Activated T-cell treated with anti-CD3 and anti-CD28 coated beads for 48 hours (primary cell): ENCODE measurements at regions not wholly inside any gene's neighbourhood (a gene's known extent, or its start where the extent isn't known, plus 50 kb on each side); places are given as distances from the start of the nearest gene placed in this dataset.

Source experiments
- DNase-seq: peaks from one replicate; pipeline ENCODE4 v3.0.0-alpha.2; 2020; ENCODE audit warnings: low read depth

DNA sequence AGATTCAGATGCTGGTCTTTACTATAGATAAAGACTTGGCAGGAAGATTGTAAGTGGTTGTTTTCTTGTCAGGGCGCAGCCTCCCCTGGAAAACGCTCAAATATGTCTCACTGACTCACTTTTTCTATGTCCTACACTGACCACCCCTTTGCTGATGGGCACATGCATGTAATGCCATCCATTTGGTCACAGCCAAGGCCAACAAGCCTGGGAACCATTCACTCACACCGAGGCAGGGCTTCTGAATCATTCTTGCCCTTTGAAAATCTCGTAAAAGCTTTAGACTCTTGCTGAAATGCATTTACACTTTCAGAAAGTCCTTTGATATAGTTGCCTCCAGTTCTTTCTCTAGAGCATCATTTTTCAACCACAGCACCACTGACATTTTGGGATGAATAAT lies 249.4 kb downstream of the ACTL7B start:
- no peak for DNase-seq

DNA sequence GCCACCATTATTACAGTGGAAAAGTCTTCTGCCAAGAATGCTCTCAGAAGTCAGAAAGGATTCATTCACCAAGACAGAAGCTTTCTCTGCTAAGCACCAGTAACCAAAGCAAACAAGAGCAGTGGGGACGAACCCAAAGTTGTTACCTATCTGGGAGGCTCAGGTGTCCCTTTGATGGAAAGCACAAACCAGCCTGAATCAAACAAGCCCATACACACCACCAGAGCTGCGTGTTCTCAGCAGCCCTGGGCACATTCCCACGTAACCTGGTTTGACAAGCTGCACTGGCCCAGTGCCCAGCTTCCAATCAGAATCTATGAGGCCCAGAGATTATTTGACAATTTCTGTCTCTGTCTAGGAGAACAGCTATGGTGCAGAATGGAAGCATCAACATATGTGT lies 252.6 kb downstream of the ACTL7B start:
- no peak for DNase-seq

DNA sequence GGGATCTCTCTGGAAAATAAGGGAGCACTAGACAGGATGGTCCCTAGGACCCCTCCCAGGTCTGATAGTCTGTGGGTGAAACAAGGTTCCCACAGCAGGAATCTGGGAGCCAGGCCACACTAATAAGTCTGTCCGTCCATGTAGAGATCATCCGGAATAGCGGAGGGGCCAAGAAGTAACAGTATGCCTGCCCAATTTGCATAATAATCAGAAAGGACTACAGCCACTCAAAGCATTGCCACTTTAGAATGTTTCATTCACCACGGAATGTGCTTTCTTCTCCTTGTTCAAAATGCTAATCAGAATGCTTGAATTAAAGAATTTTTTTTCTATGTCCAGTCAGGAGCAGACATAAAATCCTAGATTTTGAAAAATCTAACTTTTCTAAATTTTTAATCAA lies 254.9 kb downstream of the ACTL7B start:
- no peak for DNase-seq

DNA sequence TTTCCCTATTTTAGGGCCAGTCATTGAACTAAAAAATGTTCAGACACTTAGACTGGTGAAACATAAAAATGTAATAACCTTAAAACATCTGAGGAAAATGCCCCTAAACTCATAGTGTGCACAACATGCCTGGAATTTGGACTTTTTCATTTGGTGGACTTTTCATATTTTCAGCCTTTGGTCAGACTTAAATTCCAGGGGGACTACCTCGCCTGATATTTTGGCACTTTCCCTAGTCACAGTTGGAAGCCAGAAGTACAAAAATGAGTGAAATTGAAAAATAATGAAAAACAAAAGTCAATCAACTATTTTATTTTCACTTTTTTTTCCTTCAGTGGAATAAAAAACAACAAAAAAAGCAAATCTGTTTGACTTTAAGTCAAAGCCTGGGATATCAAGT lies 256.2 kb downstream of the ACTL7B start:
- DNase-seq = no peak

DNA sequence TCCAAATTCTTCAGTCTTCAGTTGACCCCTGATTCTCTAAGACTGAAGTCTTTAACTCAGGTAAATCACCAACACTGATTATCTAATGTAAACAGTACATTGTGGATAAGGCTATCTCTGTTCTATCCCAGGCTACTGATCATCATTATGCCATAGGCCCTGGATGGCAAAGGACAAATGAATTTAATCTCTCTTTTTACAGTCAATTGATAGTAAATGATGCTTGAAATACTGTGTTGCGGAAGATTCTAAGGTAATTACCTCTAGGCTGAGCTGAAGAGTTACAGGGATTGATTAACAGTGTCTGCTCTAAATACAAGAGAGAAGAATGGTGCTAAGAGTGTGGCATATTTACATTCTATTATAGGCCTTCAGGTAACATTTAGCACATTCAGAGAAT lies 264.7 kb downstream of the ACTL7B start:
- DNase-seq = no peak

DNA sequence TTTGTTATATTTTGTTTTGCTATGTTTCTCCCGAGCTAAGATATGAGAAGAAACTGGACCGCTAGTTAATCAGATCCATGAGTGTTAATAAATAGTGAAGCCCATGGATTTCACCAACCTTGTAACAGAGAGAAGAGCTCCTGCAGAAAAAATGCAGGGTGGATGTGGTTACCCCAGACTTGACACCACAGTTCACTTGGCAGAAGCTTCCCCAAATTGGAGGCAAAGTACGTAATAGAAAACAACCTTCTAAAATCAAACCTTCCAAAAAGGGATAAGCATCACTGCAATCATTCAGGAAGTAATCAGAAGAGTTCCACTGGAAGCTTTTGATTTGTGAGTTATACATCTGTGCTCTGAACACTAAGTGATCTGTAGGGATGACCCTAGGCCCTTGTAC lies 267.5 kb downstream of the ACTL7B start:
- no peak for DNase-seq

DNA sequence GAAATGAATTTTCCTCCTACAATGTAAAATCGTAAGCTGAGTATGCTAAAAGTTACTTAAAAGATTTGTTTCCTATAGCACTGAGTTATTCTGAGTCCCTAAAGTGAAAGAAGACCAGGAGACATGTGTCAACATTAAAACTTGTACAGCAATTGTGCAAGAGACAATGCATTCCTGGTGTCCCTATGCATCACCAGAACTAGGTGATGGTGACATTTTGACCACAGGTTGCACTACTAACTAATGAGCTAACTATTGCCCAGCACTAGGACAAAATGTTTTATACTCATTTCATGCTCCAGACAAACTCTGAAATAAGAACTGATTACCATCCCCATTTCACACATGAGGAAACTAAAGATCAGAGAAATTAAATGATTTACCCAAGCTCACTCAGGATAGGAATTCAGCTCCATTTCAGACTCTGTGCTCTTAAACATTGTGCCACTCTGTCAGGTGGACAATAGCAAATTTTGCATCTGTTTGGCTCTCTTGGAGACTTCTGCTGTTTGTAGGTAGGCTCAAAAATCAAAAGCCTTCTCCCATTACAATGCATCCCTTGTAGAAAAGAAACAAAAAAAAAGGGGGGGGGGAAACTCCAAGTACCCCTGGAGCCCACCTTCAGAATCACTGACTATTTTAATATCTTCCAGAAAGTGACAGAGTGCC lies 269.2 kb downstream of the ACTL7B start:
- no peak for DNase-seq

DNA sequence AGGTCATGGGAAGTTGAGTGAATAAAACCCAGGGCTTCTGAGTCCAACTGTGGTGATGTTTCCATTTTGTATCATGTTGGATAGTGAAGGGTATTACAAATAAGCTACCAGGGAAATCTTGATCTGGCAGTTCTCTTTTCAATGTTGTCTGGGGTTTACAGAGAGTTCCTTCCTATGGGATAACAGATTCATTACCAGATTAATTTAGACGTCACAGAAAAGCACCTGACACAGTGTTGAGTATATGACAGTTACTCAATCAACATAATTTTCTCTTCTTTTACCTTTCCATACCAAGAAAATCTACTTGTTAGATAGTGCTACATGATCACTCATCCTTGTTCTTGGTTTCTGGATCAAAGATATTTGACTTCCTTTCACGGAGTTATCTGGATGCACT lies 270.9 kb downstream of the ACTL7B start:
- DNase-seq = no peak

DNA sequence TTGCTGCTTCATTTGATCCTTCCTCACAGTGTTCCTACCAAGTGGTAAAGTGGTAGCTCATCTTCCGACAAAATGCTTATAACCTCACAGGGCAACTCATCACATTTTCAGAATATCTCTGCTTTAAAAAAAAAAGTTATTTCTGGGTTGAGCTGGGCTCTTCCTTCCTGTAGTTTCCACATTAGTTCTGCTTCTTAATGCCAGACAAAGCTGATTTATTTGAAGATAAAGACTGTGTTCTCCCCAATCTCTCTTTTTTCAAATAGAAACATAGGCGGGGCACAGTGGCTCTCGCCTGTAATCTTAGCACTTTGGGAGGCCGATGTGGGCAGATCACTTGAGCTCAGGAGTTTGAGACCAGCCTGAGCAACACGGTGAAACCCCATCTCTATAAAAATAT lies 273.1 kb downstream of the ACTL7B start:
- no peak for DNase-seq

DNA sequence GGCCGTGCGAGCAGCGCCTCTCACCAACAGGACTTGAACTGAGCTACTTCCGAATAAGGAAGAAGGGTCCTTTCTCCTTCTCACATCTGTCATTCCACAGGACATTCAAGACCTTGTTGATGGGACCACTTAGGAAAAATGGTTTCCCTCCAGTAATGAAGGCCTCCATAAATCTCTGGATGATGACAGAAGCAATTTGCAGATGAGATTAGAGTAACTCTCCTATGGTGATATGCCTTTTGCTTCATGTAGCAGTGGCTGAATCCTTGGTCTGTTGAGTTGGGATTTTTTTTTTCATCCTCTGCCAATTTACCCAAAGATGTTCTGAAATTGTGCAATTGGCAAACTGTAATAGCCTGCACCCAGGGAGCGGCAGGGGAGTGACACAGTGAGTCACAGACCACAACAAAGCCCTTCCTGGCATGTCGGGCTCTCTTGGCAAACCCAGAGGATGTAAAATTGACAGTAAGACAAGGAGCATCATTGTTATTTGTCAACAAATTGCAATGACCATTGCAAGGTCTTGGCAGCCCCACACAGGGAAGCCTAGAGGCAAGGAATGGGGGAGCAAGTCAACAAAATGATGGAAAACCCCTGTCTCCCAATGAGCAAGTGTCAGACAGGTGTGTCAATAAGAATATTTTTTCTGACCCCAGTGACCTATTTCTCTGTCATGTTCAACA lies 275.9 kb downstream of the ACTL7B start:
- DNase-seq = no peak

DNA sequence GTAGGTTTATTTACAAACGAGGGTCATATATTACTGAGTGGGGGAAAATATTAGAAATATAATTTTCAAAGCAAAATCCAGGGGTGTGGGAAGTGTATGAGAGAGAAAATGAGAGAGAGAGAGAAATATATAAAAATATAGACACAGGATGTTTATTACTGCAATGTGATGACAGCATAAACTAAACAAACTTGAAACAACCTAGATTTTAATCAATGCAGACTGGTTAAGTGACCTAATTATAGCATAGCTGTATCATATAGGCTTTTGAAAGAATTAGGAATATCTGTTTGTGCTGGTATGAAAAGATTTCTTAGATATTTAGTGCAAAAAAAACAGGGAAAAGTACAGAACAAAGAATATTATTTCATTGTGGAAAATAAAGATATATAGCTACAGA lies 280.5 kb downstream of the ACTL7B start:
- no peak for DNase-seq

DNA sequence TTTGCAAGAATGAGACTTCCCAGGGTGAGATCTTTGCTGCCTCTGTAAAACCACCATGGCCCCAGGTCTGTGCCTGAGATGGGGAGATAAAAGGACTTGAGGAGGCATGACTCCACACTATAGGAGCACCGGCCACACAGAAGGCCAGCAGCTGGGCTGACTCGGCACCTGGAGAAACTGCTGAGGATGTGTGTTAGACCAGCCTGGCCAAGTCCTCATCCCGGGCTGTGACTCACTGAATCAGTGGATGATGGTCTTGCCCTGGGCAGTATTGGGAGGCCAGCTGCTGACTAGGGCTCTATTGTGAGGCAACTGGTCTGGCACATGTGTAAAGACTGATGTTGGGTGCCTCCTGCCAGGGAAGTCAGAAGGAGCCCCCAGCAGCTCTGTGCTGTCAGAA lies 286.2 kb downstream of the ACTL7B start:
- DNase-seq = no peak

DNA sequence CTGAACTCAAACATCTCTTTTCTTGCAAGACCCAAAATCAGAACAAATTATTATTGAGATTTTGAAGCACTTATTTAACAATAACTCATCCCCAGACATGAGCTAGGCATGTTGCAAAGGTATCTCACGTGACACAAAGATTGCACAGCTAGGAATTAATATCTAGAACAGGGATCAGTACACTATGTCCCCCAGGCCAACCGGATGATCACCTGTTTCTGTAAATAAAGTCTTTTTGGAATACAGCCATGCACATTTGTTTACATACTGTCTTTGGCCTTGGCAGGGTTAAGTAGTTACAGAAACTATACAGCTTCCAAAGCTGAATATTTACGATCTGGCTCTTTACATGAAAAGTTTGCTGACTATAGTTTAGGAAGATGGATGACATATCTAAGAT lies 287.7 kb downstream of the ACTL7B start:
- no peak for DNase-seq

DNA sequence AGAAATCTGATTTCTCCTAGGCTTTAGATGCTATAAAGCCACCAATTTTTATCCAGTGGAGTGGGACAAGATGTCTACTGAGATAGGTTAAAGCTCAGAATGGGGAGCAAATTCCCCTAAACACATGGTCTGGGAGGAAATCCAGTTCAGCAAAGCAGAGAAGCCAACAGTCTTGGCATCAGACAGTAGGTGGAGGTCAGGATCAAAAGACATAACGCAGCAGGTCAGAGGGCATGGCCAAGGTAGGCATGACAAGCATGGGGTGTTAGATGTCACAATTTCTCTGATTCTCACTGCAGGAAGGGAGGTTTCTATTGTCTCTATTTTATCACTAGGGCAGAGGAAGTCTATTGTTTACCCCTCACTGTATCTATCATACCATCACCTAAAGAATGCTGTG lies 288.2 kb downstream of the ACTL7B start:
- DNase-seq = no peak

DNA sequence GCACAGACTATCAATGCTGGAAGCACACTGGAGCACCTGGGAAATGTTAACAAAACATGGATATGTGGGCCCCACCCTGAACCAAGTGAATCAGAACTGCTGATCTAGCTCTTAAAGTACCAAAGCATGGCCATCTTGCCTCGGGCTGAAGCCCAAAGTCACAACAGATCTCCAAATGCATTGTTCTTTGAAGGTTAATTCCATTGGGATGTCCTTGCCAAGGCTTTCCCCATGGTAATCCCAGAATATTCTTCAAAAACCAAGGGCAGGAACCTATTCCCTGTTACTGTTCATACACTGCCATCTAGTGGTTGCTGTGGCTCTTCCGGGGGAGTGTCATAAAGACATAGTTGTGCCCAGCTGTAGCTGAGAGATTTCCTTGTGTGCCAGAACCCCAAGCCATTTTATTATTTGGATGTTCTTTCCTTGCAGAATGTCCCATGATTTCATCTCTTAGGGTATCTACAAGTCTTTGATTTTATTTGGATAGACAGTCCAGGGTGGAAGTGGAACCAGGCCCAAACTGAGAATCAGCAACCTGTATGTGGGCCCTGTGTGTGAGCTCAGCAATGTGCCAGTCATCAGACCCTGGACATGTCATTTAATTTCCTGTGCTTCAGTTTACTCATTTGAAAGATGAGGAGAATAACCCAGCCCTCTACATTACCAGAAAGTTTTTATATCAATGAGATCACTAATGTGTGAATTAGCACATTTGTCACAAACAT lies 290.0 kb downstream of the ACTL7B start:
- no peak for DNase-seq

DNA sequence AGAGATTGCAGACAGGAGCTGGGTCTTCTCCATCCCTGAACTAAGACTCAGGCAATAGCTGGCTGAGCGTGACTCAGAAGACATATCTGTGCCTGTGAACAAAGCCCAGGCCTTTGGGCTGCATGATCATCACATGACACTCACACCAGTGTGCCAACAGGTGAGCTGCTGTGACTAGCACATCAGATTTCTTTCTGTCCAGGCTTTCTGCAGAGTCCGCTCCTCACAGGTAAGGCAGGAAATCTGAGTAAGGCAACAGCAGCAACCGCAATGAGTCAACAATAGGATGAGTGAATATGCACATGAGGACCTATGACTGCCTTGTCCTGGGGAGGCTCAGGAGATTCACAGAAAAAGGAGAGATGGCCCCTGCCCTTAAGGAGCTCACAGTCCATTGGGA lies 293.6 kb downstream of the ACTL7B start:
- DNase-seq = no peak

DNA sequence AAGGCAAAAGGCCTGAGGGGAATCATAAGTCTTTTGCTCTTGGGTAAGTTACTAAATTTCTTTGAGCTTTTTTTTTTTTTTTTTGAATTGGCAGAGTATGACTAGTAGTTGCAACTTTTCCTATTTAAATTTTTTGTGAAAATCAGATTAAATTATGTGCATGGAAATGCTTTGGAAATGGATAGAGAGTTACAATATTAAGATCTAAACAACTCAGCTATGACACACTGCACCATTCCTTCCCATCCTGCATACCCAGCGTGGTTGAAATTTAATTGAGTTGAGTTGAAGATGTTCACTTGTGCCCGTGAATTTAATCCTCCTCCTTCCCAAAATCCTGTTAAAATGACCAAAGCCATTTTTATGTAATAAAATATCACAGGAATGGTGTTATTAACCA lies 296.4 kb downstream of the ACTL7B start:
- DNase-seq = no peak

DNA sequence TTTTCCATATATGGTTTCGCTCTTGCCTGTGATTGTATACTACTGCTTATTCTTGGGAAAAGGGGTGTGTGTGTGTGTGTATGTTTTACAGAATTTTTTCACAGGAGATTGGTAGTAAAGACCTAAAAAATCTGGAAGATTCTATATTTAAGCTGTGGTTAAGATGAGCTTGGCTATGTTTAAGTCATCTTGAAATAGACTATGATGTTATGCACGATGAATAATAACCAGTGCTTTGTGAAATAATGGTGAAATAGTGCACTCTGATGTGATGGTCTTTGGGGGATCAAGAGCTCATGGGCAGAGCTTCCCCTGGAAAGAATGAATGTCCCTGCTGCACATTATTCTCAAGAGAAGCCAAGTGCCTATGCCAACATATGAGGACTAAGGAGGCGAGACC lies 301.0 kb downstream of the ACTL7B start:
- no peak for DNase-seq

DNA sequence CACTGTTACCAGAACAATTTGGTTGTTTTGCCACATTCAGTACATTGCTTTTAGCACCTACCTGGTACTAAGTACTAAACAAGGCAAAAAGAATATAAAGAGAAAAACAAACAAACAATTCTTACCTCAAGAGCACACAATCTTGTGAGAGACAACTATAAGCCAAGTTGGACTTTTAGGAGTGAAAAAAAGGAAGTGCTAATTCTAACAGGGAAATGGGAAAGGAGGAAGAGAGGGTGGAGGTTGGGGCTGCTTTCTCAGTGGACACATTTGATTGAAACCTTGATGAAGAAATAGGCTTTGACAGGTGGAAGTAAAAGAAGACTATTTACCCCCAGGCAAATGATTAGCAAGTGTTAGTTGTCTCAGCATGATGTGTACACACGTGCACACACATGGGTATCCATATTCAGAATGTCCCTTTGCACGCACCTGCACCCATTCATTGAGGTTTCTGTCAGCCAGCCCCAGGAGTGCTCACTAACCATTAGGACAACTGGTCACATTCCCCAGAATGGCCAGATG lies 302.6 kb downstream of the ACTL7B start:
- DNase-seq = no peak

DNA sequence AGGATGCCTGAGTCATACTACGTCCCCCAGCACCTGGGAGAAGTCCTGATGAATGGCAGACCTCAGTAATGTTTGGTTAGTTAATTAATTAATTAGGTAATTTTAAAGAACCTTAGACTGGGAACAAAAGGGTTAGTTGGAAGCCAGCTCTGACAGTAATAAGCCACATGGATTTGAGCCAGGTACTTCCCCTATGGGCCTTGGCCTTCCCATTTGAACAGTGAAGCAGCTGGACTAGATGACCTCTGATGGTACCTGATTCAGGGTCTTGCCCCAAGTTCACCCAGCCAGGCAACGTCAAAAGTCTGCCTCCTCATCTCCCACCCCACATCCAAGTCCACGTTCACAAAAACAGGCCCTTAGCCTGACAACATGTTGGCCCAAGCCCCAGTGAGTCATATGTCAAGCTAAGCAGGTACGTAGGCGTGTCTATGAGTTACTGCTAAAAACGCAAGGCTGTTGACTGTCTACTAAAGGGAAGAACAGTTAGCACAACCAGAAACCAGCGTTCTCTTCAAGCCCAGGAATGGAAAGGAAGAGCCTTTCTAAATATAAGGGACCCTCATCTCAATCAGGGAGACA lies 303.2 kb downstream of the ACTL7B start:
- no peak for DNase-seq

DNA sequence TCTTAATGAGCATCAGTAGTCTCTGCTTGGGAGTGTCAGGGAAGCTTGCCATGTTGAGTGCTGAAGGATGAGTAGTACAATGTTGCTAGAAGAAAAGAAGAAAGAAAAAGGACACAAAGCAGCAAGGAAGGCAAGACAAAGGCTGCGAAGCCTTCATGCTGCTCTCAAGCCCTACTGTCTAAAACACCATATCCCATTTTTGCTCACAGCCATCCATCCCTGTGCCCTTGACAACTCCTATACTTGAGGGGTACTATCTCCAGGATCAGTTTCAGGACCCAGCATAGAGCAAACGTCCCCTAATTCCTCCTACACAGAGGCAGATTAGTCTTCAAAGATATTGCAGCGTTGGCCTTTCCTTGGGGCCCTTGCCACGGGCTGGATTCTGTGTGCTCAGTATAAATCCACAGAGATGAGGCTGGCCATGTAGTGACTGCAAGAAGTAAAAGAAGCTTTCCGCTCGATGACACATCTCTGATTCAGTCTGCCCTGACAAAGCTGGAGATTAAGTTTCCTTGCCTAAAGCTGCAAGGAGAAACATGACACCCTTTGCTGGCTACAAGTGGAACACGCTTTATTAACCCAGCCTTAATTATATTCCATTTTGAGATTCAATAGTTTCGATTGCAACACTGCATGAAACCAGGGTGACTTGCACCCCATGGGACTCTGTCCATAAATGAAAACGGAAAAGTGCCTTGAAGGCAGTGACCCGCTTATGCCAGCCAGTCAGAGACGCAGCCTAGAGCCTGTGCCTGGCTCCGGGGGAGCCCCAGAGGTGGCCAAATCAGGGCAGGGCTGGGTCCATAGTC lies 304.6 kb downstream of the ACTL7B start:
- DNase-seq = no peak

DNA sequence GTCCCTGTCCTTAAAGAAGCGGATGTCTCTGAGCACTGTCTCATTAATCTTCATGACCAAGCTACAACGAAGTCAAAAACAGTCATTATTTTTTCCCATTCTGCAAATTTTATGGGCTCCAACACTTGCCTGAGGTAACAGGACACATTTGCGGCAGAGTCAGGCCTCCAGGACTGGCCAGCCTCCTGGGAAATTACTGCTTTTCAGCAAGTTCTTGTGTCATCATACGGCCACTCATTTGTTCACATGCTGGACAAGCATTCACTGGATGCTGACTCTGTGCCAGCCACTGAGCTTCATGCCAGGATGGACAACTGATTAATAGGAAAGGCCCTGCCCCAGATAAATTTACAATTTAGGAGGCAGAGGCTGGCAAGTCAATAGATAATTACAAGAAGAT lies 305.7 kb downstream of the ACTL7B start:
- no peak for DNase-seq
